SK-N-SH (cell line): ENCODE measurements at regions not wholly inside any gene's neighbourhood (a gene's known extent, or its start where the extent isn't known, plus 50 kb on each side); places are given as distances from the start of the nearest gene placed in this dataset.

Experiments
- CHD2 ChIP-seq: fragments of 150-350 bp; IDR thresholded peaks from 2 replicates; pipeline ENCODE4 v1.6.1; 2018; ENCODE audit warnings: low read length; ENCODE audit not compliant: partially characterized antibody
- FOXM1 ChIP-seq: IDR thresholded peaks from 2 replicates; pipeline ENCODE4 v1.4.0; 2012; ENCODE audit warnings: low read depth, mild to moderate bottlenecking

GRCh38 chr18:66874375-66874774, 270.5 kb upstream of the CDH19 start:
- TF ChIP-seq CHD2 (no peak), FOXM1 (no peak)
